Kidney epithelial cell (primary cell): ENCODE measurements at regions not wholly inside any gene's neighbourhood (a gene's known extent, or its start where the extent isn't known, plus 50 kb on each side); places are given as distances from the start of the nearest gene placed in this dataset.

ENCODE experiments used
- DNase-seq: peaks from one replicate; pipeline ENCODE4 v3.0.0-alpha.2; 2010; ENCODE audit warnings: low read depth
- H3K27me3 ChIP-seq: 2 replicates; pipeline ENCODE4 v1.6.0; 2011; ENCODE audit warnings: low read length; ENCODE audit not compliant: control insufficient read depth, insufficient read depth
- H3K36me3 ChIP-seq: 2 replicates; pipeline ENCODE4 v1.5.1; 2011; ENCODE audit warnings: low read length; ENCODE audit not compliant: control insufficient read depth, insufficient read depth
- H3K4me3 ChIP-seq: 2 replicates; pipeline ENCODE4 v1.5.1; 2011; ENCODE audit warnings: low read depth, mild to moderate bottlenecking, control low read depth, low read length
- CTCF ChIP-seq: IDR thresholded peaks from 2 replicates; pipeline ENCODE4 v1.5.1; 2011; ENCODE audit warnings: mild to moderate bottlenecking, moderate library complexity, low read length, control low read depth, inconsistent platforms; ENCODE audit not compliant: insufficient read depth, poor library complexity, severe bottlenecking

- DNase-seq: no peak
- no peak overlapping the region for H3K4me3 ChIP-seq
- no peak for TF ChIP-seq CTCF
- H3K27me3 ChIP-seq: no peaks in the 10 kb centered on the region
- no peaks in the 10 kb centered on the region for H3K36me3 ChIP-seq
These were observed 288.1 kb downstream of the TMEM167A start for GRCh38 chr5:82789095-82789494.

GRCh38 chr5:82786748-82787147 is 290.4 kb downstream of the TMEM167A start:
- TF ChIP-seq CTCF: no peak
- H3K36me3 ChIP-seq: no peaks in the 10 kb centered on the region
- no peak for DNase-seq
- no peak overlapping the region for H3K4me3 ChIP-seq
- no peaks in the 10 kb centered on the region for H3K27me3 ChIP-seq

- Histone ChIP-seq H3K36me3 (no peaks in the 10 kb centered on the region), H3K4me3 (no peak overlapping the region), H3K27me3 (no peaks in the 10 kb centered on the region)
- DNase-seq: no peak
- TF ChIP-seq CTCF: no peak
These were observed 291.2 kb downstream of the TMEM167A start for GRCh38 chr5:82785882-82786509.

GRCh38 chr5:82785456-82785855 is 291.7 kb downstream of the TMEM167A start:
- Histone ChIP-seq H3K36me3 (no peaks in the 10 kb centered on the region), H3K4me3 (no peak overlapping the region), H3K27me3 (no peaks in the 10 kb centered on the region)
- no peak for DNase-seq
- no peak for TF ChIP-seq CTCF

- no peak for TF ChIP-seq CTCF
- H3K36me3 ChIP-seq: no peaks in the 10 kb centered on the region
- no peak overlapping the region for H3K4me3 ChIP-seq
- DNase-seq: no peak
- no peaks in the 10 kb centered on the region for H3K27me3 ChIP-seq
These were observed 292.7 kb downstream of the TMEM167A start for GRCh38 chr5:82784521-82784920.

DNA sequence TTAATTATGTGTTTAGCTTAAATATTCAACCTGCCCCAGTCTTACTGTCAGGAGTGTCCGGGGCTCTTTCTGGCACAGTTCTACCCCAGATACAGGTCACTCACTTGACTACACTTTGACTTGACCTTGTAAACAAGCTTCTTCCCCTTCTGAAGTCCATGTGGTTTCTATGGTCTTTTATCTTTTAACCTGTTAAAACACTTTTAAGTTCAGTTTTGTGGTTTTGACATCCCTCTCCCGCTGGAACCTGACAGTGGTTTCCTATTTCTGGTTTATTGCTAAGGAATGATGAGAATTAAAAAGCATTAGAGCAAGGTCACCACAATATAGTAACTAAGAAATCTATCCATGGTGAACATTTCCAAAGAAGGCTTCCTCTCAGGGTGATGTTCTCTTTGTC is 300.1 kb downstream of the TMEM167A start:
- no peak for TF ChIP-seq CTCF
- no peak for DNase-seq
- H3K27me3 ChIP-seq: no peaks in the 10 kb centered on the region
- H3K36me3 ChIP-seq: no peaks in the 10 kb centered on the region
- no peak overlapping the region for H3K4me3 ChIP-seq
